GM21528 (cell line): ENCODE measurements at regions not wholly inside any gene's neighbourhood (a gene's known extent, or its start where the extent isn't known, plus 50 kb on each side); places are given as distances from the start of the nearest gene placed in this dataset.
"Not testable (repeated sequence)": the region's sequence is repeated elsewhere in the genome, so short reads cannot be mapped to it uniquely, and the experiment has no call there.

Experiments used
- ATAC-seq: cut with Tn5 transposase; IDR thresholded peaks from one replicate; pipeline ENCODE4 v1.9.1; 2021; ENCODE audit warnings: mild to moderate bottlenecking, moderate library complexity; ENCODE audit not compliant: unreplicated experiment, low FRiP score

DNA sequence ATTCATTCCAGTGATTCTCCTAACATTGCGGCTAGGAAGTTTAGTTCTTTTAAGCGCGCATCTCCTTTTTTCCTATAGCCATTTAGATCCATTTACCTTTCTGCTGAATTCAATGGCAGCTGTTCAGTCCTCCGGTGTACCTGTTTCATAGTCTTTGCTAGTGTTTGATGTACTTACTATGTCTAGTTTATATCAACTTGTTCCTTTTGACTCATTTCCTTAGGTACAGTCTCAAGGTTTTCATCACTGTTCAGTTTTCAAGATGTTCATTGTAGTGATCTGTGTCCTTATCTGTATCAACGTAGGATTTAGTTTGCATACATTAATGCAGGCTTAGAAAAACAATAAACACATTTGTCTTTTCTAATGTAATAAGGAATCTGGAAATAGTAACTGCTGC lies 59.0 kb upstream of the MBNL1 start:
- no peak for ATAC-seq

DNA sequence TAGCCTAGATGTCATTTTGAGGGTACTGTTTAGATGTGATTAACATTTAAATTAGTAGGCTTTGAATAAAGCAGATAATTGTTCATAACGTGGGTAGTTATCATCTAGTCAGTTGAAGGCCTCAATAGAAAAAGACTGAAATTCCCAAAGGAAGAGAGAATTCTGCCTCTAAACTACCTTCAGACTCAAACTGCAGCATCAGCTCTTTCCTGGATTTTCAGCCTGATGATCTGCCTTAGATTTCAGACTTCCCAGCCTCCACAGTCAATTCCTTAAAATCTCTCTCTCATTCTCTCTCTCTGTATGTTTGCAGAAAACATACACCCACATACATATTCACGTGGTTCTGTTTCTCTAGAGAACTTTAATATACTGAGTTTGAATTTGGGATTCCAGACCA lies 58.0 kb upstream of the MBNL1 start:
- ATAC-seq, result no peak

DNA sequence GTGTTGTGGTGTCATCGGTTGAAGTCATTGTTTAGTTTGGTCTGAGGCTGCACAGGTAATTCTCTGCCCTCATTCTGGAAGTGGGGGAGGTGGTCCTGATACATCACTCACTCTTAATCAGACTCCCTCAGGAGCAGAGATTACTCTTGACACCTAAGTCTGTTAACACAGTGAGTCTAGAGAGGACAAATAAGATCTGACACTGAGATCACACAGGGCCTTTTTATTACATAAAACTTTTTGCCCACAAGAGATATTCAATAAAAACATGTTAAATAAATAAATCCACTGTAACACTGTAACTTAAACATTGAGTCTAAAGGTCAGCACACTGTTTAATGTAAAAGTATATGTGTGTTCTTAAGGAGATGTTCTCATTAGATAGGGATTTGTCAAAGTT lies 57.1 kb upstream of the MBNL1 start:
- no peak for ATAC-seq

GRCh38 chr3:152213203-152213602 lies 55.5 kb upstream of the MBNL1 start:
- ATAC-seq, result no peak

GRCh38 chr3:152213938-152214337 lies 54.8 kb upstream of the MBNL1 start:
- ATAC-seq, result no peak

DNA sequence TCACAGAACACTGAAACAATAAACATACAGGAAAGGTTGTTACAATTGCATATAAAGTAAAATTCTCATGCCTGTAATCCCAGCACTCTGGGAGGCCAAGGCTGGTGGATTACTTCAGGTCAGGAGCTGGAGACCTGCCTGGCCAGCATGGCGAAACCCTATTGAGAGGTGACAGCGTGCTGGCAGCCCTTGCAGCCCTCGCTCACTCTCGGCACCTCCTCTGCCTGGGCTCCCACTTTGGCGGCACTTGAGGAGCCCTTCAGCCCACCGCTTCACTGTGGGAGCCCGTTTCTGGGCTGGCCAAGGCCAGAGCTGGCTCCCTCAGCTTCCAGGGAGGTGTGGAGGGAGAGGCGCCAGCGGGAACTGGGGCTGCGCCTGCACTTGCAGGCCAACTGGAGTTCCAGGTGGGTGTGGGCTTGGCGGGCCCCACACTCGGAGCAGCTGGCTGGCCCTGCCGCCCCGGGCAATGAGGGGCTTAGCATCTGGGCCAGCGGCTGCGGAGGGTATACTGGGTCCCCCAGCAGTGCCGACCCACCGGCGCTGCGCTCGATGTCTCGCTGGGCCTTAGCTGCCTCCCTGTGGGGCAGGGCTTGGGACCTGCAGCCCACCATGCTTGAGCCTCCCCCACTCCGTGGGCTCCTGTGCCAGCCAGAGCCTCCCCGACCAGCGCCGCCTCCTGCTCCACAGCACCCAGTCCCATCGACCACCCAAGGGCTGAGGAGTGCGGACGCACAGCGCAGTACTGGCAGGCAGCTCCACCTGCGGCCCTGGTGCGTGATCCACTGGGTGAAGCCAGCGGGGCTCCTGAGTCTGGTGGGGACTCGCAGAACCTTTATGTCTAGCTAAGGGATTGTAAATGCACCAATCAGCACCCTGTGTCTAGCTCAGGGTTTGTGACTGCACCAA lies 51.5 kb upstream of the MBNL1 start:
- ATAC-seq, result not testable (repeated sequence)

DNA sequence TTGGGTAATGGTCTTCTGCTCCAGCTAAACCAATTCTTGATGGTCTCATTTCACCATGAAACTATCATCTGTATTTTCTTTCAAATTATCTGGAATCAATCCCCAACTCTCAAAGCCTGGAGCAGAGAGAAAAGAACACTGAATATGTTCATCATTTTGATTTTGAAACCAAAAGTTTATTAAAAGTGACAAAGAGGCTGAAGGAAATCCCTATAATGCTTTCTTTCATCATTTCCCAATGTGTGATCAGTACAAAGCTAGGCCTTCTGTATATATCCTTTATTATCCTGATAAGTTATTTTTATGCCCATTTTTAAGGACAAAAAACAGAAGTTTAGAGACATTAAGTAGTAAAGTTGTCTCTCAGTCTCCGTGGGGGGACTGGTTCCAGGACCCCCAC lies 50.1 kb upstream of the MBNL1 start:
- no peak for ATAC-seq
